IMR-90 (cell line): ENCODE measurements at regions not wholly inside any gene's neighbourhood (a gene's known extent, or its start where the extent isn't known, plus 50 kb on each side); places are given as distances from the start of the nearest gene placed in this dataset.

ENCODE experiments used
- ATAC-seq: fragments of 200-7000 bp; cut with Tn5 transposase; 2 replicates; pipeline ENCODE4 v1.9.1; 2020; ENCODE audit warnings: low read depth, mild to moderate bottlenecking, moderate library complexity
- BruUV-seq: library from RNA; stranded (reverse); fragments of 400-500 nt; replicated peaks from 2 replicates; lab custom pipeline; 2021; lab: Mats Ljungman, UMichigan
- CTCF ChIA-PET: fragments of 300-600 bp; formaldehyde crosslinking; extraction: SDS; loops from one replicate; lab custom pipeline; 2021; ENCODE audit warnings: antibody characterized with exemption; lab: Yijun Ruan, JAX
- POLR2A ChIA-PET: fragments of 300-600 bp; sonication (Branson Sonifier 250); formaldehyde crosslinking; loops from one replicate; lab custom pipeline; 2022; ENCODE audit warnings: antibody characterized with exemption; ENCODE audit not compliant: unreplicated experiment; lab: Charles Lee
- DNase-seq: peaks from one replicate; pipeline ENCODE4 v3.0.0; 2013
- H2AFZ ChIP-seq: replicated peaks from 2 replicates; pipeline ENCODE3; 2013; ENCODE audit warnings: low read length, mild to moderate bottlenecking; ENCODE audit not compliant: poor library complexity
- H2AK5ac ChIP-seq: 2 replicates; pipeline ENCODE4 v1.6.1; 2013; ENCODE audit warnings: low read depth, low read length, inconsistent platforms
- H2AK9ac ChIP-seq: replicated peaks from 2 replicates; pipeline ENCODE3; 2013; ENCODE audit warnings: mild to moderate bottlenecking, low read depth, low read length, moderate library complexity; ENCODE audit not compliant: poor library complexity
- H2BK120ac ChIP-seq: 2 replicates; pipeline ENCODE4 v1.6.1; 2013; ENCODE audit warnings: low read depth, low read length, inconsistent platforms
- H2BK15ac ChIP-seq: 3 replicates; pipeline ENCODE4 v1.6.1; 2013; ENCODE audit warnings: low read depth, low read length, inconsistent platforms
- H2BK20ac ChIP-seq: 2 replicates; pipeline ENCODE4 v1.6.1; 2013; ENCODE audit warnings: low read depth, mild to moderate bottlenecking, inconsistent platforms, low read length, moderate library complexity
- H2BK5ac ChIP-seq: 2 replicates; pipeline ENCODE4 v1.6.1; 2013; ENCODE audit warnings: mild to moderate bottlenecking, low read depth, low read length, inconsistent platforms; ENCODE audit not compliant: poor library complexity, severe bottlenecking
- H3K14ac ChIP-seq: replicated peaks from 2 replicates; pipeline ENCODE4 v1.6.1; 2013; ENCODE audit warnings: low read depth, low read length, inconsistent platforms
- H3K18ac ChIP-seq: 2 replicates; pipeline ENCODE4 v1.6.1; 2013; ENCODE audit warnings: low read depth, low read length, control low read depth
- H3K23ac ChIP-seq: 2 replicates; pipeline ENCODE4 v1.6.1; 2013; ENCODE audit warnings: low read depth, low read length, inconsistent platforms
- H3K27ac ChIP-seq: 2 replicates; pipeline ENCODE4 v1.5.1; 2013; ENCODE audit warnings: mild to moderate bottlenecking, control low read depth, low read length; ENCODE audit not compliant: insufficient read depth
- H3K27me3 ChIP-seq: 2 replicates; pipeline ENCODE4 v1.6.1; 2013; ENCODE audit warnings: low read length; ENCODE audit not compliant: control insufficient read depth, insufficient read depth
- H3K36me3 ChIP-seq: 2 replicates; pipeline ENCODE4 v1.6.1; 2013; ENCODE audit warnings: low read length, mixed read lengths; ENCODE audit not compliant: control insufficient read depth, insufficient read depth
- H3K4ac ChIP-seq: 2 replicates; pipeline ENCODE4 v1.6.1; 2013; ENCODE audit warnings: low read depth, low read length, inconsistent platforms
- H3K4me1 ChIP-seq: 2 replicates; pipeline ENCODE4 v1.6.1; 2013; ENCODE audit warnings: low read length, mixed read lengths; ENCODE audit not compliant: control insufficient read depth, insufficient read depth
- H3K4me2 ChIP-seq: 2 replicates; pipeline ENCODE4 v1.6.1; 2013; ENCODE audit warnings: low read depth, mild to moderate bottlenecking, control low read depth, low read length, moderate library complexity
- H3K4me3 ChIP-seq: 2 replicates; pipeline ENCODE4 v1.5.1; 2013; ENCODE audit warnings: low read depth, mild to moderate bottlenecking, control low read depth, low read length, moderate library complexity; ENCODE audit not compliant: insufficient read depth
- H3K56ac ChIP-seq: 2 replicates; pipeline ENCODE4 v1.6.1; 2013; ENCODE audit warnings: low read length, inconsistent platforms; ENCODE audit not compliant: insufficient read depth; ENCODE audit errors: extremely low read depth
- H3K79me1 ChIP-seq, 2 experiments: 2 replicates each; pipeline ENCODE4 v1.6.1; 2013; ENCODE audit warnings: low read length in 2 of 2, inconsistent platforms in 1 of 2, low read depth in 1 of 2
- H3K9ac ChIP-seq: 2 replicates; pipeline ENCODE4 v1.6.1; 2013; ENCODE audit warnings: low read depth, low read length, control low read depth
- H3K9me1 ChIP-seq: 2 replicates; pipeline ENCODE4 v1.6.1; 2013; ENCODE audit warnings: low read length, inconsistent platforms; ENCODE audit not compliant: insufficient read depth
- H3K9me3 ChIP-seq: 2 replicates; pipeline ENCODE4 v1.6.1; 2013; ENCODE audit warnings: low read length; ENCODE audit not compliant: control insufficient read depth, insufficient read depth
- H4K20me1 ChIP-seq: 2 replicates; pipeline ENCODE4 v1.6.1; 2013; ENCODE audit warnings: low read length, inconsistent platforms; ENCODE audit not compliant: insufficient read depth
- H4K5ac ChIP-seq: 2 replicates; pipeline ENCODE4 v1.6.1; 2013; ENCODE audit warnings: mild to moderate bottlenecking, low read depth, low read length, control low read depth
- H4K8ac ChIP-seq, 2 experiments: 2 replicates each; pipeline ENCODE4 v1.6.1; 2013; ENCODE audit warnings: low read depth in 2 of 2, low read length in 2 of 2, control low read depth in 1 of 2, inconsistent platforms in 1 of 2
- H4K91ac ChIP-seq: 2 replicates; pipeline ENCODE4 v1.6.1; 2013; ENCODE audit warnings: low read depth, low read length, inconsistent platforms; ENCODE audit not compliant: insufficient read depth
- CHD1 ChIP-seq: IDR thresholded peaks from 2 replicates; pipeline ENCODE4 v1.6.1; 2012; ENCODE audit warnings: low read depth, low read length, improper control_type of control experiment
- CTCF ChIP-seq: conservative IDR thresholded peaks from 2 replicates; pipeline ENCODE4 v1.5.1; 2012; ENCODE audit warnings: mild to moderate bottlenecking, low read depth, low read length, improper control_type of control experiment
- MAZ ChIP-seq: IDR thresholded peaks from 2 replicates; pipeline ENCODE4 v1.6.1; 2012; ENCODE audit warnings: low read depth, mild to moderate bottlenecking, low read length, improper control_type of control experiment, moderate library complexity, borderline replicate concordance
- MXI1 ChIP-seq: IDR thresholded peaks from 2 replicates; pipeline ENCODE4 v1.6.1; 2012; ENCODE audit warnings: low read depth, mild to moderate bottlenecking, low read length, moderate library complexity, borderline replicate concordance
- NFE2L2 ChIP-seq: fragments of 150-350 bp; IDR thresholded peaks from 2 replicates; pipeline ENCODE4 v1.6.1; 2016; ENCODE audit warnings: low read depth, mild to moderate bottlenecking, low read length
- POLR2A ChIP-seq: IDR thresholded peaks from 2 replicates; pipeline ENCODE4 v1.6.1; 2012; ENCODE audit warnings: mild to moderate bottlenecking, low read depth, low read length
- RAD21 ChIP-seq: IDR thresholded peaks from 2 replicates; pipeline ENCODE4 v1.6.1; 2012; ENCODE audit warnings: low read length, improper control_type of control experiment
- RCOR1 ChIP-seq: IDR thresholded peaks from 2 replicates; pipeline ENCODE4 v1.6.1; 2012; ENCODE audit warnings: mild to moderate bottlenecking, low read length, improper control_type of control experiment; ENCODE audit not compliant: insufficient replicate concordance
- SMC3 ChIP-seq: fragments of 150-350 bp; IDR thresholded peaks from 2 replicates; pipeline ENCODE4 v1.6.1; 2016; ENCODE audit warnings: low read depth, mild to moderate bottlenecking, antibody characterized with exemption, low read length, moderate library complexity
- WGBS, 2 experiments: methylation state at CpG; one replicate each; pipeline versions ENCODE4 v1.1.5 to v1.1.7; 2013; ENCODE audit warnings: missing lambda C conversion rate in 2 of 2; ENCODE audit not compliant: insufficient read length in 1 of 2; ENCODE audit errors: extremely low coverage in 2 of 2; 5-methylcytosine and 5-hydroxymethylcytosine counted together
- dilution Hi-C: fragments of 300-500 bp; cut with HindIII; formaldehyde crosslinking; loops from one replicate; pipeline ENCODE4 v1.14.3; 2018; ENCODE audit warnings: low sequenced_read_pairs; ENCODE audit not compliant: unreplicated experiment
- in situ Hi-C: fragments of 300-500 bp; cut with MboI; formaldehyde crosslinking; loops from 3 replicates; pipeline ENCODE4 v1.14.3; 2019; ENCODE audit warnings: low sequenced_read_pairs, inconsistent platforms, mixed read lengths
- intact Hi-C: fragments of 100-400 bp; cut with micrococcal nuclease; formaldehyde crosslinking; loops from 2 replicates; pipeline ENCODE4 v1.10.0; 2022

- Histone ChIP-seq H3K23ac (no peak overlapping the region), H2BK20ac (no peak overlapping the region), H4K91ac (no peak overlapping the region), H3K14ac (no peak overlapping the region), H4K20me1 (no peaks in the 10 kb centered on the region), H2AK5ac (no peak overlapping the region), H2BK15ac (no peak overlapping the region), H2BK5ac (no peak overlapping the region), H4K5ac (no peak overlapping the region), H2AFZ (no peak overlapping the region), H3K4me2 (no peak overlapping the region), H3K4ac (no peak overlapping the region), H3K79me1 (no peaks in the 10 kb centered on the region), H3K9ac (no peak overlapping the region), H2BK120ac (no peak overlapping the region), H4K8ac (no peak overlapping the region), H3K56ac (no peak overlapping the region), H3K4me3 (no peak overlapping the region), H3K9me3 (peaks cover 43% of the 10 kb centered on the region), H3K36me3 (no peaks in the 10 kb centered on the region), H3K4me1 (no peaks in the 10 kb centered on the region), H3K18ac (no peak overlapping the region), H3K27ac (no peak overlapping the region), H3K27me3 (no peaks in the 10 kb centered on the region), H2AK9ac (no peak overlapping the region), H3K9me1 (no peaks in the 10 kb centered on the region)
- BruUV-seq = no TSS peak
- POLR2A ChIA-PET = no interaction called here
- CTCF ChIA-PET = no interaction called here
- dilution Hi-C loops = no loop called here
- 63% methylated on average over 18 of the region's 46 CpGs; no CpG with 5 or more reads in 1 of the 2 experiments for WGBS, 2 experiments
- in situ Hi-C loops = no loop called here
- intact Hi-C loops = no loop called here
- DNase-seq (no peak), ATAC-seq (no peak)
- no peak for TF ChIP-seq POLR2A
- no peak for TF ChIP-seq MAZ
- no peak for TF ChIP-seq CTCF
- no peak for TF ChIP-seq NFE2L2
- TF ChIP-seq MXI1 = no peak
- no peak for TF ChIP-seq CHD1
- no peak for TF ChIP-seq SMC3
- TF ChIP-seq RAD21 = no peak
- TF ChIP-seq RCOR1 = no peak
These were observed 1955.7 kb upstream of the DEFB115 start for GRCh38 chr20:29301624-29302259.
